Lung (tissue), 11 donors: ENCODE measurements at regions not wholly inside any gene's neighbourhood (a gene's known extent, or its start where the extent isn't known, plus 50 kb on each side); places are given as distances from the start of the nearest gene placed in this dataset.
A peak's percentile ranks its signal among the peaks of the same experiment; 100 is the strongest.

Source experiments
- ATAC-seq: fragments of 200-7000 bp; cut with Tn5 transposase; one replicate; pipeline ENCODE4 v1.9.1; 2020; ENCODE audit warnings: moderate number of reproducible peaks; ENCODE audit not compliant: insufficient read depth, low FRiP score
- DNase-seq, 3 donors: peaks; one replicate each; pipeline ENCODE4 v3.0.0-alpha.2; 2013 to 2017
- H3K27ac ChIP-seq, 2 donors: one replicate each; pipeline ENCODE4 v1.5.1; 2013; ENCODE audit warnings: mild to moderate bottlenecking in 2 of 2, moderate library complexity in 2 of 2, control low read depth in 1 of 2, inconsistent platforms in 1 of 2, low read depth in 1 of 2, low read length in 1 of 2
- H3K27me3 ChIP-seq, 3 donors: one replicate each; pipeline ENCODE4 v1.5.1; 2013; ENCODE audit warnings: low read length in 2 of 3; ENCODE audit not compliant: control insufficient read depth in 3 of 3, insufficient read depth in 3 of 3
- H3K36me3 ChIP-seq, 4 donors: one replicate each; pipeline ENCODE4 v1.5.1; 2013; ENCODE audit warnings: low read length in 4 of 4, mild to moderate bottlenecking in 1 of 4, moderate library complexity in 1 of 4; ENCODE audit not compliant: control insufficient read depth in 4 of 4, insufficient read depth in 4 of 4
- H3K4me1 ChIP-seq, 5 donors: one replicate each; pipeline ENCODE4 v1.5.1; 2013; ENCODE audit warnings: low read length in 5 of 5, mild to moderate bottlenecking in 2 of 5, moderate library complexity in 1 of 5; ENCODE audit not compliant: control insufficient read depth in 5 of 5, insufficient read depth in 5 of 5
- H3K4me3 ChIP-seq: one replicate; pipeline ENCODE4 v1.5.1; 2013; ENCODE audit warnings: mild to moderate bottlenecking, control low read depth, moderate library complexity
- H3K9ac ChIP-seq, 2 donors: one replicate each; pipeline ENCODE4 v1.5.1; 2013; ENCODE audit warnings: low read length in 2 of 2, control low read depth in 1 of 2; ENCODE audit not compliant: insufficient read depth in 1 of 2
- H3K9me3 ChIP-seq, 4 donors: one replicate each; pipeline ENCODE4 v1.5.1; 2013; ENCODE audit warnings: low read length in 3 of 4, mild to moderate bottlenecking in 1 of 4, moderate library complexity in 1 of 4; ENCODE audit not compliant: control insufficient read depth in 4 of 4, insufficient read depth in 3 of 4
- WGBS, 2 donors: extraction: QIAGEN DNeasy Blood & Tissue Kit; methylation state at CpG; one replicate each; pipeline ENCODE4 v1.1.7; 2013; 5-methylcytosine and 5-hydroxymethylcytosine counted together
- TF ChIP-seq, protein P1 (sequence below): IDR thresholded peaks from 2 replicates; pipeline ENCODE4 v1.5.1; 2012; ENCODE audit warnings: mild to moderate bottlenecking; ENCODE audit errors: control extremely low read depth, extremely low read depth
- donor health status: control.
- donor health status: control.
- donor health status: Bipolar disorder and iron deficiency.
- donor health status: healthy.
- donor health status: DM: yes; HTN: yes; CAD: no.

DNA sequence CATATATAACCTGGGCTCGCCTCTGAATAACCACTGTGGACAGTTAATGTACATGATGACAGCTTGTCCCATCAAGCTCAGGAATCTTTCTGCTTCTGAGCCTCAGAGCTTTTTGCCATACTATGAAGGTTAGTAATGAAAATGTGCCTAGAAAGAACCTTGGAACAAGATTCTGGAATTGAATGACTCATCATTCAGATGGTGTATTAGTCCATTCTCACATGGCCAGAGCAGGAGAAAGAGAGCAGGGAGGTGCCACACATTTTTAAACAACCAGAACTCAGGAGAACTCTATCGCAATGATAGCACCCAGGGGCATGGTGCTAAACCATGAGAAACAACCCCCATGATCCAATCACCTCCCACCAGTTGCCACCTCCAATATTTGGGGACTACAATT is 542.1 kb downstream of the PRR16 start:
- Histone ChIP-seq H3K9me3 (peaks cover 0 to 2% (median 0%) of the 10 kb centered on the region in 4 donors), H3K4me1 (no peaks in the 10 kb centered on the region), H3K9ac (no peak overlapping the region), H3K27me3 (peaks cover 0 to 34% (median 0%) of the 10 kb centered on the region in 3 donors), H3K4me3 (no peak overlapping the region), H3K36me3 (no peaks in the 10 kb centered on the region), H3K27ac (no peak overlapping the region)
- WGBS, 2 donors, result 95 to 96% methylated on average over 2 of the region's 2 CpGs
- TF ChIP-seq, protein P1, sequence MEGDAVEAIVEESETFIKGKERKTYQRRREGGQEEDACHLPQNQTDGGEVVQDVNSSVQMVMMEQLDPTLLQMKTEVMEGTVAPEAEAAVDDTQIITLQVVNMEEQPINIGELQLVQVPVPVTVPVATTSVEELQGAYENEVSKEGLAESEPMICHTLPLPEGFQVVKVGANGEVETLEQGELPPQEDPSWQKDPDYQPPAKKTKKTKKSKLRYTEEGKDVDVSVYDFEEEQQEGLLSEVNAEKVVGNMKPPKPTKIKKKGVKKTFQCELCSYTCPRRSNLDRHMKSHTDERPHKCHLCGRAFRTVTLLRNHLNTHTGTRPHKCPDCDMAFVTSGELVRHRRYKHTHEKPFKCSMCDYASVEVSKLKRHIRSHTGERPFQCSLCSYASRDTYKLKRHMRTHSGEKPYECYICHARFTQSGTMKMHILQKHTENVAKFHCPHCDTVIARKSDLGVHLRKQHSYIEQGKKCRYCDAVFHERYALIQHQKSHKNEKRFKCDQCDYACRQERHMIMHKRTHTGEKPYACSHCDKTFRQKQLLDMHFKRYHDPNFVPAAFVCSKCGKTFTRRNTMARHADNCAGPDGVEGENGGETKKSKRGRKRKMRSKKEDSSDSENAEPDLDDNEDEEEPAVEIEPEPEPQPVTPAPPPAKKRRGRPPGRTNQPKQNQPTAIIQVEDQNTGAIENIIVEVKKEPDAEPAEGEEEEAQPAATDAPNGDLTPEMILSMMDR, result no peak
- DNase-seq, result no peak
- ATAC-seq, result no peak

DNA sequence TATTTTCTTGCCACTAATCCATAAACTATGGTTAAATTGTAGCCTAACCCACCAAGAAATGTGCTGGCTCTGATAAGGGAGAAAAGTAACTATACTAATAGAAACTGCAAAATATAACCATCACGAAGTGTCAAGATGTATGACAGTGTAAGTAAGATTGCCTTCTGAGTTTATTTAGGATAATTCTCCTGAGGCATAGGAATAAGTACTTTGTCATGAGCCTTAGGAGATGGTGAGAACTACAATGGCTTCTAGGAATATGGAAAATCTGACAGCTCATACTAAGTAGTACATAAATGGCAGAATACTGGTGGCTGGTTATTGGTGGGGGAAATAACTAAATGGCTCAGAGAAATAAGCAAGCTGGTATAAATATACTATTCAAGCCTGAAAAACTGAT is 543.9 kb downstream of the PRR16 start:
- TF ChIP-seq, protein P1, result no peak
- ATAC-seq, result no peak
- WGBS, 2 donors, result 76 to 86% methylated on average over 1 of the region's 1 CpG

DNA sequence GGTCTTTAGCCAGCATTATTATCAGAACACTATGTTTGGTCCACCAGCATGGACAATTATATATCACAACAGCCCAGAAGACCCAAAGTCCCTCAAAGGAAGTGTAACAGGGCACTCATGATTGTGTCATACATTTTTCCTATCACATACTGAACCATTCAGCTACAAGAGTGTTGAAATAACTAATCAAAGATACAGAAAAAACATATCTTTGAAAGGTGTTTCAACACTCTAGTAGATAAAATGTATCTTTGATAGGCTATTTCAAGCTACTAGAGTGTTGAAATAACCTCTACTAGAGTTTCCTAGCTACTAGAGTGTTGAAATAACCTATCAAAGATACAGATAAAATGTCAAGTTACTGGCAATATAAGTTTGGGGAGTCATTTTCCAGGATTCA is 545.0 kb downstream of the PRR16 start:
- peaks cover 0 to 42% (median 0%) of the 10 kb centered on the region in 3 donors for H3K27me3 ChIP-seq
- no peaks in the 10 kb centered on the region for H3K4me1 ChIP-seq
- no peak overlapping the region for H3K27ac ChIP-seq
- peaks cover 0 to 2% (median 0%) of the 10 kb centered on the region in 4 donors for H3K9me3 ChIP-seq
- TF ChIP-seq, protein P1, result no peak
- no peaks in the 10 kb centered on the region for H3K36me3 ChIP-seq
- no peak for DNase-seq
- no peak overlapping the region for H3K9ac ChIP-seq
- H3K4me3 ChIP-seq, result no peak overlapping the region
- peak; percentile 39 for ATAC-seq

More for the DNA sequence above, 543.9 kb downstream of the PRR16 start:
- Histone ChIP-seq H3K9me3 (peaks cover 0 to 2% (median 0%) of the 10 kb centered on the region in 4 donors), H3K9ac (no peak overlapping the region), H3K4me1 (no peaks in the 10 kb centered on the region), H3K4me3 (no peak overlapping the region), H3K36me3 (no peaks in the 10 kb centered on the region), H3K27ac (no peak overlapping the region), H3K27me3 (peaks cover 0 to 44% (median 0%) of the 10 kb centered on the region in 3 donors)
- no peak for DNase-seq

DNA sequence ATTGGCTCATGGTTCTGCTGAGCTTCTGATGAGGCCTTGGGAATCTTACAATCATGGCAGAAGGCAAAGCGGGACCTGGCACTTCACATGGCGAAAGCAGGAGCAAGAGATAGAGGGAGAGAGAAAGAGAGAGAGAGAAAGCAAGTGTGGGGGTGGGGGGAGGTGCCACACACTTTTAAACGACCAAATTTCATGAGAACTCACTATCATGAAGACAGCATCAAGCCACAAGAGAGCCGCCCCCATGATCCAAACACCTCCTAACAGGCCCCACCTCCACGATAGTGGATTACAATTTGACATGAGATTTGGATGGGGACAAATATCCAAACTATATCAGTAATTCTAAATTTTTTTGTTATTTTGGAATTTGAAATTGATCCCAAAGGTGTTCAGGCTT is 553.9 kb downstream of the PRR16 start:
- H3K9me3 ChIP-seq, result no peaks in the 10 kb centered on the region
- no peak overlapping the region for H3K27ac ChIP-seq
- WGBS, 2 donors, result 77 to 86% methylated on average over 5 of the region's 5 CpGs
- H3K4me1 ChIP-seq, result peaks cover 0 to 22% (median 0%) of the 10 kb centered on the region in 5 donors
- TF ChIP-seq, protein P1, result no peak
- no peak overlapping the region for H3K9ac ChIP-seq
- no peak for ATAC-seq
- H3K27me3 ChIP-seq, result peaks cover 0 to 30% (median 0%) of the 10 kb centered on the region in 3 donors
- no peaks in the 10 kb centered on the region for H3K36me3 ChIP-seq
- no peak for DNase-seq
- no peak overlapping the region for H3K4me3 ChIP-seq
